ENCODE measurements at regions not wholly inside any gene's neighbourhood (a gene's known extent, or its start where the extent isn't known, plus 50 kb on each side); places are given as distances from the start of the nearest gene placed in this dataset.

DNA sequence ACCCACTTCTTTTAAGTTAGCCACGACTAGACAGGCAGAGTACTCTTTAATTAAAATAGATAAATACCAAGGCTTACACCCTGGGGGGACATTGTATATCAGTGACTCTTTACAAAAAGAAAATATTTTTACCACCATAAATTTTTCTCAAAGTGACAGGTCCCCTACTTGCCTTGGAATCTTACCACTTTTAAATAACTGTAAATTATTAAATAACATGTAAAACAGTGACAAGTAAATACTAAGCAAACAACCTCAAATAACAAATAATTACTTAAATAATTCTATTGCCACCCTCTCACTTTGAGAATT is 116.3 kb downstream of the OGFRL1 start:
- H3K36me3 ChIP-seq: no peaks in the 10 kb centered on the region
- H3K9me3 ChIP-seq (ENCODE audit: severe bottlenecking): no peaks in the 10 kb centered on the region
- no peak for DNase-seq
- no peak overlapping the region for H3K4me3 ChIP-seq (ENCODE audit: low read depth, low read length)
- H3K27me3 ChIP-seq (ENCODE audit: insufficient read depth, low read depth, severe bottlenecking): no peaks in the 10 kb centered on the region
- H3K27ac ChIP-seq: no peak overlapping the region
- TF ChIP-seq, protein P1, sequence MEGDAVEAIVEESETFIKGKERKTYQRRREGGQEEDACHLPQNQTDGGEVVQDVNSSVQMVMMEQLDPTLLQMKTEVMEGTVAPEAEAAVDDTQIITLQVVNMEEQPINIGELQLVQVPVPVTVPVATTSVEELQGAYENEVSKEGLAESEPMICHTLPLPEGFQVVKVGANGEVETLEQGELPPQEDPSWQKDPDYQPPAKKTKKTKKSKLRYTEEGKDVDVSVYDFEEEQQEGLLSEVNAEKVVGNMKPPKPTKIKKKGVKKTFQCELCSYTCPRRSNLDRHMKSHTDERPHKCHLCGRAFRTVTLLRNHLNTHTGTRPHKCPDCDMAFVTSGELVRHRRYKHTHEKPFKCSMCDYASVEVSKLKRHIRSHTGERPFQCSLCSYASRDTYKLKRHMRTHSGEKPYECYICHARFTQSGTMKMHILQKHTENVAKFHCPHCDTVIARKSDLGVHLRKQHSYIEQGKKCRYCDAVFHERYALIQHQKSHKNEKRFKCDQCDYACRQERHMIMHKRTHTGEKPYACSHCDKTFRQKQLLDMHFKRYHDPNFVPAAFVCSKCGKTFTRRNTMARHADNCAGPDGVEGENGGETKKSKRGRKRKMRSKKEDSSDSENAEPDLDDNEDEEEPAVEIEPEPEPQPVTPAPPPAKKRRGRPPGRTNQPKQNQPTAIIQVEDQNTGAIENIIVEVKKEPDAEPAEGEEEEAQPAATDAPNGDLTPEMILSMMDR (IDR thresholded peaks at IDR 0.05; ENCODE audit: low read depth, low read length): no peak

DNA sequence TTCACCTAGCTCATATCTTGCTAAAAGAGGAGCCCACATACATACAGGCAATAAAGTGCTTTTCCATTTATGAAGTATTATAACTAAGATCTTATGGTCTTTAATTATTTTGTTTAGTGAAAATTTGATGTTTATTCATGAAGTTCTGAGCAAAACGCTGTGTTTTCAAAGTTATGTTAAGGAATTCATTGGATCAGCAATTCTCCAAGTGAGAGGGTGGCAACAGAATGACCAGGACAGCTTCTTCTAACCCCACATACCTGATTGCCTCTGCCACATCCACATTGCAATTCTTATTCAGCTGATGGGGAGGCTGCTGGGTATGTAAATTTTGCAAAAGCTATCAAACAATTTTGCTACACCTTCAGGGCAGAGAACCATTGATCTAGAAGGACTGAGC is 116.8 kb downstream of the OGFRL1 start:
- Histone ChIP-seq H3K27ac (no peak overlapping the region), H3K4me3 (ENCODE audit: low read depth, low read length) (no peak overlapping the region), H3K27me3 (ENCODE audit: insufficient read depth, low read depth, severe bottlenecking) (no peaks in the 10 kb centered on the region), H3K9me3 (ENCODE audit: severe bottlenecking) (no peaks in the 10 kb centered on the region), H3K36me3 (no peaks in the 10 kb centered on the region)
- no peak for DNase-seq
- TF ChIP-seq, protein P1 (IDR thresholded peaks at IDR 0.05; ENCODE audit: low read depth, low read length): no peak

DNA sequence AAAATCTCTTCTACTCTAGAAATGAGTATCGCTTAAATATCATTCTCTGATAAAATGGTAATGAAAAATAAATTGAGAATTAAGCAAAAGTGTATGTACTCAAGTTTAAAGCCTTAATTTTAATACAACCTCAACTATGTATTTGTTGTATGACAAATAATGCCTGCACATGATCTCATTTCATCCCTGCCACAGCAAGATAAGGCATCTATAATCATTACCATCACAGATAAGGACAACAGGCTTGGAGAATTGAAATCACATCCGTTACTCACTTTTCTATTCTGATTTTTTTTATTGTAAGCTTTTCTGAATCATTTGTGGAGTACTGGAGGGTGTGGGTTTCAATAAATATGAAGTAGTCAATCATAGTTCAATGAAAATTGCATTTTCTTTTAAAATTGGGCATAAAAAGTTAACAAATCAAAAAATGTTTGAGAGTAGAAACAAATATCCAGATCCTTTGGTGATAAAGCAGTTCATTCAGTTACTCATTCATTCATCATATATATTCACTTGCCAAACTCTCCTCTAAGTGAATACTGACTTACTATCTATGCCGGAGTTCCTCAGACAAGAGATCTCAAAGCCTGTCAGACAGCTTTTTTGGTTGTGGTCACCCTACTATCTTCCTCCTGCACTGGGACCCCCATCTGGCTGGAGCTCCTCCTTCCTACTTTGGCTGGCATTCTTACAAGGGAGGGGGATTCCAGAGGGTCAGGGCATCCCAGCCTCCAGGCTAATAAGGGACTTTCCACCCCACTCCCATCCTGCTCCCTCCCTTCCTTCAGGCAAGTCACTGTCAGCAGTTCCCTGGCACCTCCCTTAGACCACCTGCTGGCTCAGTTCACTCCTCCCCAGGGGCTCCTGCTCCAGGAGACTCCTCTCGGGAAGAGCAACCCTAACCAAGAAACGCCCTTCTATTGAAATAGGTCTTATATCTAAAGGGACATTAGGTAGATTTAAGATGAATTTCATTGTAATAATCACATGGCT is 118.6 kb downstream of the OGFRL1 start:
- H3K9me3 ChIP-seq (ENCODE audit: severe bottlenecking): no peaks in the 10 kb centered on the region
- DNase-seq: no peak
- TF ChIP-seq, protein P1 (IDR thresholded peaks at IDR 0.05; ENCODE audit: low read depth, low read length): no peak
- H3K27ac ChIP-seq: no peak overlapping the region
- H3K36me3 ChIP-seq: no peaks in the 10 kb centered on the region
- no peak overlapping the region for H3K4me3 ChIP-seq (ENCODE audit: low read depth, low read length)
- H3K27me3 ChIP-seq (ENCODE audit: insufficient read depth, low read depth, severe bottlenecking): no peaks in the 10 kb centered on the region

DNA sequence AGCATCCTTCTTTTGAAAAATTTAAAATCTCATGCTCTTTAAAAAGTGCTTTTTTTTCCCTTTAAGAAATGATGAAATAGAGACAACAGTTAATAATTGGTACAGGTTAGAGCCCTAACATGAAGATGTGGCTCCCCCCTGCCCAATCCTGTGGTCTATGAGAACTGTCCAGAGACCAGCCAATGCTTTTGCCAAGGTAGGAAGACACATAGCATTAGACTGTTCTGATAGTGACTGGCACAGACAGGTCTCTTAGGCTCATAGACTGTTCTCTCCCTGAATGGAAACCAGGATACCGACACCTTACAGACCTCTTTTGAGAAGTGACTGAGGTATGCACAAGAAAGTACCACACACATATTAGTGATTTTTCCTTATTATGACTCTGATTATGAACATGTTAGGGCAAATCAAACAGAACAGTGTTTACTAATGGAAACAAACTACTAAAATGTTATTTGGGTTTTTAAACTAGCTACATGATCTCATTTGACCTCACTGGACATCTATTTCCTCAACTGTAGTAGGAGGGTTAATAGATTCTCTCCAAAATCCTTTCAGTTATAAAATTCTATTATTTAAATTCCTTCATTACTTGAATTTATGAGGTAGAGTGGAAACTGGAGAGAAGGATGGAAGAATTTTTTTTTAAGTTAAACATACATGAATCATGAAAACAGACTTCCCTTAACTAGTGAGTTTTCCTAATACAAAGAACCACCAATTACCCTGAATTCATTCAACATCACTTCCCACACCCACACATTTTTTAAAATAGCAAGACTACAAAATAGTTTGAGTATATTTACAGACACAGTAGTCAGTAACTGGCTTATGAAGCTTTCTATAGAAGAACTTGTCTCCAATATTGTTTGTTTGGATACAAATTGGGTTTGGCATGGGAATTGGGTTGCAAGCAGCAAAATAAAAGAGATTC is 120.4 kb downstream of the OGFRL1 start:
- TF ChIP-seq, protein P1 (IDR thresholded peaks at IDR 0.05; ENCODE audit: low read depth, low read length): no peak
- H3K9me3 ChIP-seq (ENCODE audit: severe bottlenecking): no peaks in the 10 kb centered on the region
- DNase-seq: no peak
- H3K36me3 ChIP-seq: no peaks in the 10 kb centered on the region
- H3K27ac ChIP-seq: no peak overlapping the region
- H3K27me3 ChIP-seq (ENCODE audit: insufficient read depth, low read depth, severe bottlenecking): no peaks in the 10 kb centered on the region
- H3K4me3 ChIP-seq (ENCODE audit: low read depth, low read length): no peak overlapping the region

DNA sequence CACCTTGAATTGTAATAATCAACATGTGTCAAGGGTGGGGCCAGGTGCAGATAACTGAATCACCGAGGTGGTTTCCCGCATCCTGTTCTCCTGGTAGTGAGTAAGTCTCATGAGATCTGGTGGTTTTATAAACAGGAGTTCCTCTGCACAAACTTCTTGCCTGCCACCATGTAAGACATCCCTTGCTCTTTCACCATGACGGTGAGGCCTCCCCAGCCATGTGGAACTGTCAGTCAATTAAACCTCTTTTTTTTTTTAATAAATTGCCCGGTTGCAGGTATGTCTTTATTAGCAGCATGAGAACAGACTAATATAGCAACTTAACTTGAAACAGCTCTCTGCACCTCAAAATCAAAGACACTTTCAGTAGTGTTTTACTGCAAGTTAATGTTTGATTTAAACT is 121.6 kb downstream of the OGFRL1 start:
- Histone ChIP-seq H3K27ac (no peak overlapping the region), H3K27me3 (ENCODE audit: insufficient read depth, low read depth, severe bottlenecking) (no peaks in the 10 kb centered on the region), H3K36me3 (no peaks in the 10 kb centered on the region), H3K9me3 (ENCODE audit: severe bottlenecking) (no peaks in the 10 kb centered on the region), H3K4me3 (ENCODE audit: low read depth, low read length) (no peak overlapping the region)
- no peak for DNase-seq
- TF ChIP-seq, protein P1 (IDR thresholded peaks at IDR 0.05; ENCODE audit: low read depth, low read length): no peak

All from WERI-Rb-1 (cell line).